Adrenal gland (tissue), 9 donors: ENCODE measurements at regions not wholly inside any gene's neighbourhood (a gene's known extent, or its start where the extent isn't known, plus 50 kb on each side); places are given as distances from the start of the nearest gene placed in this dataset.
"Not testable (repeated sequence)": the region's sequence is repeated elsewhere in the genome, so short reads cannot be mapped to it uniquely, and the experiment has no call there.

Source experiments
- DNase-seq, 7 donors: peaks; one replicate each; pipeline ENCODE4 v3.0.0-alpha.2; 2019 to 2020
- H3K27ac ChIP-seq, 5 donors: fragments of 200-600 bp; sonication (generic) in 4 of 5; 1 replicate in 3 of 5; 2 replicates in 2 of 5; pipeline versions ENCODE4 v1.5.1 to v1.8.0; 2016 to 2020; ENCODE audit warnings: mild to moderate bottlenecking in 1 of 5
- H3K27me3 ChIP-seq: fragments of 200-600 bp; 2 replicates; pipeline ENCODE4 v1.8.0; 2021
- H3K36me3 ChIP-seq, 2 donors: fragments of 200-600 bp; replicated peaks in 1 of 2; 1 replicate in 1 of 2; 2 replicates in 1 of 2; pipeline versions ENCODE4 v1.5.1 to v1.8.0; 2018 to 2022
- H3K4me1 ChIP-seq, 2 donors: fragments of 200-600 bp; replicated peaks in 1 of 2; 1 replicate in 1 of 2; 2 replicates in 1 of 2; pipeline versions ENCODE4 v1.5.1 to v1.8.0; 2018 to 2021
- H3K4me3 ChIP-seq, 4 donors: fragments of 200-600 bp; sonication (generic) in 3 of 4; one replicate each; pipeline ENCODE4 v1.5.1; 2016 to 2018
- H3K9me3 ChIP-seq, 3 donors: fragments of 200-600 bp; sonication (generic) in 1 of 3; replicated peaks in 1 of 3; 1 replicate in 2 of 3; 2 replicates in 1 of 3; pipeline versions ENCODE4 v1.5.1 to v1.8.0; 2016 to 2021
- CTCF ChIP-seq, 6 experiments: fragments of 450-650 bp in 4 of 6; fragments of 200-600 bp in 2 of 6; sonication (generic) in 1 of 6; IDR thresholded peaks; 1 replicate in 5 of 6; 2 replicates in 1 of 6; pipeline versions ENCODE4 v1.5.1 to v1.8.0; 2016 to 2021; ENCODE audit warnings: antibody characterized with exemption in 6 of 6, mild to moderate bottlenecking in 2 of 6, moderate library complexity in 1 of 6
- POLR2A ChIP-seq, 2 donors: fragments of 450-650 bp; IDR thresholded peaks; one replicate each; pipeline ENCODE4 v1.6.1; 2017; ENCODE audit warnings: antibody characterized with exemption in 2 of 2, mild to moderate bottlenecking in 2 of 2, moderate library complexity in 1 of 2
- WGBS, 4 donors: extraction: QIAGEN DNeasy Blood & Tissue Kit in 2 of 4; methylation state at CpG; one replicate each; pipeline versions ENCODE4 v1.1.5 to v1.1.7; 2013 to 2017; 5-methylcytosine and 5-hydroxymethylcytosine counted together
- intact Hi-C, 2 donors: fragments of 100-400 bp; cut with DNase I; formaldehyde crosslinking; loops; one replicate each; pipeline versions ENCODE4 v1.14.1 to v1.15.0; 2022 to 2023
- donor health status: healthy with polysubstance abuse.
- donor health status: Bipolar disorder and iron deficiency.
- donor health status: DM: yes; HTN: yes; CAD: no.
- donor health status: DM: no; HTN: no; CAD: no.
- donor health status: DM: no; HTN: no; CAD: no.

- H3K27me3 ChIP-seq: peaks cover 4% of the 10 kb centered on the region
- no peak for DNase-seq
- intact Hi-C loops: no loop called here
Observed at GRCh38 chr1:30101016-30101415, 622.4 kb downstream of the MATN1 start.

GRCh38 chr1:30100524-30100862 is 622.9 kb downstream of the MATN1 start:
- TF ChIP-seq POLR2A (IDR thresholded peaks at IDR 0.05) (no peak), CTCF (IDR thresholded peaks at IDR 0.05) (no peak)
- Histone ChIP-seq H3K27ac (no peak overlapping the region), H3K4me1 (no peaks in the 10 kb centered on the region), H3K9me3 (no peaks in the 10 kb centered on the region), H3K36me3 (no peaks in the 10 kb centered on the region), H3K4me3 (no peak overlapping the region), H3K27me3 (peaks cover 4% of the 10 kb centered on the region)
- intact Hi-C loops: no loop called here
- 38 to 56% (median 41%) methylated on average over 2 to 4 of the region's 4 CpGs for WGBS, 4 donors
- no peak for DNase-seq

More at GRCh38 chr1:30101016-30101415, 622.4 kb downstream of the MATN1 start:
- TF ChIP-seq POLR2A (IDR thresholded peaks at IDR 0.05) (no peak), CTCF (IDR thresholded peaks at IDR 0.05) (no peak)
- Histone ChIP-seq H3K4me3 (no peak overlapping the region), H3K9me3 (no peaks in the 10 kb centered on the region), H3K4me1 (no peaks in the 10 kb centered on the region), H3K27ac (no peak overlapping the region), H3K36me3 (no peaks in the 10 kb centered on the region)
- WGBS, 4 donors: 38 to 54% (median 47%) methylated on average over 2 to 8 of the region's 8 CpGs

GRCh38 chr1:30099587-30100523 is 623.5 kb downstream of the MATN1 start:
- no peak for DNase-seq
- Histone ChIP-seq H3K4me1 (no peaks in the 10 kb centered on the region), H3K4me3 (no peak overlapping the region), H3K36me3 (no peaks in the 10 kb centered on the region), H3K9me3 (no peaks in the 10 kb centered on the region), H3K27me3 (peaks cover 4% of the 10 kb centered on the region), H3K27ac (no peak overlapping the region)
- 66 to 75% (median 70%) methylated on average over 23 to 24 of the region's 24 CpGs for WGBS, 4 donors
- no peak for TF ChIP-seq CTCF (IDR thresholded peaks at IDR 0.05)
- TF ChIP-seq POLR2A (IDR thresholded peaks at IDR 0.05): no peak
- intact Hi-C loops: no loop called here

- DNase-seq, H3K9me3 ChIP-seq, H3K4me1 ChIP-seq, intact Hi-C loops, H3K4me3 ChIP-seq, H3K27me3 ChIP-seq, H3K27ac ChIP-seq, H3K36me3 ChIP-seq: not testable (repeated sequence)
- WGBS, 4 donors: 84 to 91% (median 89%) methylated on average over 3 of the region's 3 CpGs
Observed at GRCh38 chr1:30097851-30098250, 625.5 kb downstream of the MATN1 start.
